Thyroid gland (tissue), 4 donors: ENCODE measurements at regions not wholly inside any gene's neighbourhood (a gene's known extent, or its start where the extent isn't known, plus 50 kb on each side); places are given as distances from the start of the nearest gene placed in this dataset.

Source experiments
- DNase-seq, 2 donors: peaks; one replicate each; pipeline ENCODE4 v3.0.0-alpha.2; 2019
- H3K27ac ChIP-seq, 3 donors: fragments of 200-600 bp; sonication (generic); 1 replicate in 2 of 3; 2 replicates in 1 of 3; pipeline ENCODE4 v1.5.1; 2016 to 2019; ENCODE audit warnings: mild to moderate bottlenecking in 1 of 3, moderate library complexity in 1 of 3
- H3K27me3 ChIP-seq: fragments of 200-600 bp; sonication (generic); one replicate; pipeline ENCODE4 v1.5.1; 2019
- H3K36me3 ChIP-seq, 2 donors: fragments of 200-600 bp; sonication (generic); one replicate each; pipeline ENCODE4 v1.5.1; 2016 to 2019
- H3K4me1 ChIP-seq, 2 donors: fragments of 200-600 bp; sonication (generic); one replicate each; pipeline ENCODE4 v1.5.1; 2017 to 2019
- H3K4me3 ChIP-seq, 3 donors: fragments of 200-600 bp; sonication (generic); replicated peaks in 1 of 3; 1 replicate in 2 of 3; 2 replicates in 1 of 3; pipeline ENCODE4 v1.5.1; 2016; ENCODE audit warnings: mild to moderate bottlenecking in 1 of 3
- H3K9me3 ChIP-seq: fragments of 200-600 bp; sonication (generic); one replicate; pipeline ENCODE4 v1.5.1; 2017
- CTCF ChIP-seq, 6 experiments: fragments of 200-600 bp in 3 of 6; fragments of 450-650 bp in 3 of 6; sonication (generic) in 3 of 6; IDR thresholded peaks; one replicate each; pipeline ENCODE4 v1.5.1; 2016 to 2019; ENCODE audit warnings: antibody characterized with exemption in 6 of 6, mild to moderate bottlenecking in 2 of 6, inconsistent platforms in 1 of 6, moderate library complexity in 1 of 6
- POLR2A ChIP-seq, 2 donors: fragments of 450-650 bp; IDR thresholded peaks; one replicate each; pipeline ENCODE4 v1.6.1; 2017; ENCODE audit warnings: antibody characterized with exemption in 2 of 2, mild to moderate bottlenecking in 2 of 2, moderate library complexity in 1 of 2
- WGBS, 2 donors: methylation state at CpG; one replicate each; pipeline ENCODE4 v1.1.5; 2017; 5-methylcytosine and 5-hydroxymethylcytosine counted together
- intact Hi-C: fragments of 100-400 bp; cut with DNase I; formaldehyde crosslinking; loops from one replicate; pipeline ENCODE4 v1.15.1; 2023

GRCh38 chr16:13463619-13464018, 456.3 kb upstream of the ERCC4 start:
- Histone ChIP-seq H3K27me3 (no peaks in the 10 kb centered on the region), H3K4me1 (no peaks in the 10 kb centered on the region), H3K27ac (no peak overlapping the region), H3K4me3 (no peak overlapping the region), H3K9me3 (no peaks in the 10 kb centered on the region), H3K36me3 (no peaks in the 10 kb centered on the region)
- intact Hi-C loops: no loop called here
- 82 to 83% methylated on average over 5 of the region's 5 CpGs for WGBS, 2 donors
- no peak for TF ChIP-seq POLR2A (IDR thresholded peaks at IDR 0.05)
- no peak for TF ChIP-seq CTCF (IDR thresholded peaks at IDR 0.05)
- DNase-seq: no peak

GRCh38 chr16:13471036-13471435, 448.9 kb upstream of the ERCC4 start:
- Histone ChIP-seq H3K27ac (no peak overlapping the region), H3K36me3 (no peaks in the 10 kb centered on the region), H3K9me3 (no peaks in the 10 kb centered on the region), H3K4me1 (no peaks in the 10 kb centered on the region), H3K4me3 (no peak overlapping the region), H3K27me3 (no peaks in the 10 kb centered on the region)
- WGBS, 2 donors: 70 to 72% methylated on average over 4 of the region's 4 CpGs
- intact Hi-C loops: no loop called here
- no peak for DNase-seq
- TF ChIP-seq POLR2A (IDR thresholded peaks at IDR 0.05): no peak
- no peak for TF ChIP-seq CTCF (IDR thresholded peaks at IDR 0.05)

DNA sequence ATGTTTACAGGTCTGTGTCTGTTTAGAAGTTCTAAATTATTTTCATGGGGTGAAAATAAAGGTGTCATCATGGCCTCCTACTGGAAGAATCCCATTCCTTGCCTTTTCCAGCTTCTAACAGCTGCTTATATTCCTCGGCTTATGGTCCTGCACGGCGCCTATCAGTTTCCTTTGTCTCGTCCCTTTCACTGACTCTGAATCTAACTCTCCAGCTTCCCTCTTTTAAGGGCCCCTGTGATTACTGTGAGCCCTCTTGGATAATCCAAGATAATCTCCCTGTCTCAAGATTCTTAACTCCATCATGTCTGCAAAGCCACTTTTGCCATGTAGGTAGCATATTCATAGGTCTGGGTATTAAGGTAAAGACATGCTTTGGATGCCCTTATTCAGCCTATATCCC, 441.0 kb upstream of the ERCC4 start:
- intact Hi-C loops: no loop called here
- Histone ChIP-seq H3K9me3 (no peaks in the 10 kb centered on the region), H3K36me3 (no peaks in the 10 kb centered on the region), H3K4me3 (no peak overlapping the region), H3K27me3 (no peaks in the 10 kb centered on the region), H3K4me1 (no peaks in the 10 kb centered on the region), H3K27ac (no peak overlapping the region)
- no peak for DNase-seq
- TF ChIP-seq POLR2A (IDR thresholded peaks at IDR 0.05): no peak
- no peak for TF ChIP-seq CTCF (IDR thresholded peaks at IDR 0.05)
- 59 to 64% methylated on average over 4 of the region's 4 CpGs for WGBS, 2 donors

- TF ChIP-seq CTCF (IDR thresholded peaks at IDR 0.05): no peak
- TF ChIP-seq POLR2A (IDR thresholded peaks at IDR 0.05): no peak
- H3K9me3 ChIP-seq: no peaks in the 10 kb centered on the region
- no peak overlapping the region for H3K4me3 ChIP-seq
- H3K27me3 ChIP-seq: no peaks in the 10 kb centered on the region
- H3K27ac ChIP-seq: no peak overlapping the region
- no peaks in the 10 kb centered on the region for H3K4me1 ChIP-seq
- intact Hi-C loops: no loop called here
- no peaks in the 10 kb centered on the region for H3K36me3 ChIP-seq
- 85 to 90% methylated on average over 7 of the region's 7 CpGs for WGBS, 2 donors
- DNase-seq: no peak
Measured at GRCh38 chr16:13479549-13479948, 440.4 kb upstream of the ERCC4 start.

DNA sequence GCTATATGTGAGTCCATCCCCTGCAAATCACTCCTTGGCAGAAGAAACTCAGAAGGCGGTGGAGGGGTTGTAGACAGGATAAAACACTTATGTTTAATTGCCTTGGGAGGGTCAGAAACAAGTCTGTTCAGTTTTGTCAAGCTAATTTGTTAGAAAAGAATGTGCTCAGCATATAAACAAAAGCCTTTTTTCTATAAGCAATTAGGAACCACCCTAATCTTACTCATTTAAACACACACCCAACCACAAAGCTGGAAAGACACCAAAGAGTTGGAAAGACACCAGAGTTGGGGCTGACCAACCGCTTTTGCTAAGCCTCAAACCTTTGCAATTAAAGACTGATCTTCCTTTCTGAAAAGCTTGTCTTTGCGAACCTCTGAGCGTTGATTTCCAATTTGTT, 439.2 kb upstream of the ERCC4 start:
- no peak overlapping the region for H3K4me3 ChIP-seq
- H3K9me3 ChIP-seq: no peaks in the 10 kb centered on the region
- H3K27ac ChIP-seq: no peak overlapping the region
- 64 to 71% methylated on average over 4 of the region's 4 CpGs for WGBS, 2 donors
- no peaks in the 10 kb centered on the region for H3K4me1 ChIP-seq
- no peaks in the 10 kb centered on the region for H3K27me3 ChIP-seq
- TF ChIP-seq CTCF (IDR thresholded peaks at IDR 0.05) (no peak), POLR2A (IDR thresholded peaks at IDR 0.05) (no peak)
- intact Hi-C loops: no loop called here
- H3K36me3 ChIP-seq: no peaks in the 10 kb centered on the region
- no peak for DNase-seq
